ENCODE measurements at regions not wholly inside any gene's neighbourhood (a gene's known extent, or its start where the extent isn't known, plus 50 kb on each side); places are given as distances from the start of the nearest gene placed in this dataset.

DNA sequence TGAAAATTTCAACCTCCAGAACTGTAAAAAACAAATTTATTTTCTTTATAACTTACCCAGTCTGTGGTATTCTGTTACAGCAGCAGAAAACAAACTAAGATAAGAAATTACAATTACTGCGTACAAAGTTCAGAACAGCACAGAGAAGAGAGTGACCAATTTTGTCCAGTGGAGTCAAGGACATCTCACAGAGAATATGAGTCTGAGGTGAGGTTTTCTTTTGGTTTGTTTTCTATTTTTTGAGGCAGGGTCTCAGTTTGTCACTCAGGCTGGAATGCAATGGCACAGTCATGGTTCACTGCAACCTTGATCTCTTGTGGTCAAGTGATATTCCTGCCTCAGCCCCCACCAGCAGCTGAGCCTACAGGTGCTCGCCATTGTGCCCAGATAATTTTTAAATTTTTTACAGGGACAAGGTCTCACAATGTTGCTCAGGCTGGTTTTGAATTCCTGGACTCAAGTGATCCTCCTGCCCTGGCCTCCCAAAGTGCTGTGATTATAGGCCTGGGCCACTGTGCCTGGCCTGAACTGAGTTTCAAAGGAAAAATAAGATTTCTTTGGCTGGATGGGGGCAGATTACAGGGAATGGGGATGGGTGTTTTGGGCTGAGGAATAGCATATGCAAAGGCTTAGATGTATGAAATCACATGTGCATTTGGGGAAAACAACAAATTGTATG, 201.1 kb upstream of the USP24 start:
- no peak overlapping the region for H3K4me3 Mint-ChIP-seq
- H3K4me3 ChIP-seq (ENCODE audit: low read length), result no peak overlapping the region
- H3K4me1 ChIP-seq (ENCODE audit: control insufficient read depth, insufficient read depth, low read length), result no peaks in the 10 kb centered on the region
- no peak overlapping the region for H3K27ac ChIP-seq (ENCODE audit: low read length)
- ATAC-seq (no peak), DNase-seq (no peak)
- H3K27me3 Mint-ChIP-seq (ENCODE audit: low read depth in 2 of 2), result peaks cover 22 to 54% of the 10 kb centered on the region in 2 donors
- 94% methylated on average over 2 of the region's 2 CpGs for WGBS (ENCODE audit: insufficient coverage)
- H3K27ac Mint-ChIP-seq, result no peak overlapping the region
- intact Hi-C loops (cut with micrococcal nuclease), result no loop called here
- no peaks in the 10 kb centered on the region for H3K36me3 ChIP-seq (ENCODE audit: control insufficient read depth, insufficient read depth, low read length)
- H3K9me3 ChIP-seq (ENCODE audit: control insufficient read depth, insufficient read depth, low read length), result no peaks in the 10 kb centered on the region
- TF ChIP-seq, protein P1, sequence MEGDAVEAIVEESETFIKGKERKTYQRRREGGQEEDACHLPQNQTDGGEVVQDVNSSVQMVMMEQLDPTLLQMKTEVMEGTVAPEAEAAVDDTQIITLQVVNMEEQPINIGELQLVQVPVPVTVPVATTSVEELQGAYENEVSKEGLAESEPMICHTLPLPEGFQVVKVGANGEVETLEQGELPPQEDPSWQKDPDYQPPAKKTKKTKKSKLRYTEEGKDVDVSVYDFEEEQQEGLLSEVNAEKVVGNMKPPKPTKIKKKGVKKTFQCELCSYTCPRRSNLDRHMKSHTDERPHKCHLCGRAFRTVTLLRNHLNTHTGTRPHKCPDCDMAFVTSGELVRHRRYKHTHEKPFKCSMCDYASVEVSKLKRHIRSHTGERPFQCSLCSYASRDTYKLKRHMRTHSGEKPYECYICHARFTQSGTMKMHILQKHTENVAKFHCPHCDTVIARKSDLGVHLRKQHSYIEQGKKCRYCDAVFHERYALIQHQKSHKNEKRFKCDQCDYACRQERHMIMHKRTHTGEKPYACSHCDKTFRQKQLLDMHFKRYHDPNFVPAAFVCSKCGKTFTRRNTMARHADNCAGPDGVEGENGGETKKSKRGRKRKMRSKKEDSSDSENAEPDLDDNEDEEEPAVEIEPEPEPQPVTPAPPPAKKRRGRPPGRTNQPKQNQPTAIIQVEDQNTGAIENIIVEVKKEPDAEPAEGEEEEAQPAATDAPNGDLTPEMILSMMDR (IDR thresholded peaks at IDR 0.05), result no peak
- no peaks in the 10 kb centered on the region for H3K9me3 Mint-ChIP-seq
- no peaks in the 10 kb centered on the region for H3K4me1 Mint-ChIP-seq
- no peaks in the 10 kb centered on the region for H3K27me3 ChIP-seq (ENCODE audit: control insufficient read depth, insufficient read depth, low read length)
- no peaks in the 10 kb centered on the region for H3K36me3 Mint-ChIP-seq

DNA sequence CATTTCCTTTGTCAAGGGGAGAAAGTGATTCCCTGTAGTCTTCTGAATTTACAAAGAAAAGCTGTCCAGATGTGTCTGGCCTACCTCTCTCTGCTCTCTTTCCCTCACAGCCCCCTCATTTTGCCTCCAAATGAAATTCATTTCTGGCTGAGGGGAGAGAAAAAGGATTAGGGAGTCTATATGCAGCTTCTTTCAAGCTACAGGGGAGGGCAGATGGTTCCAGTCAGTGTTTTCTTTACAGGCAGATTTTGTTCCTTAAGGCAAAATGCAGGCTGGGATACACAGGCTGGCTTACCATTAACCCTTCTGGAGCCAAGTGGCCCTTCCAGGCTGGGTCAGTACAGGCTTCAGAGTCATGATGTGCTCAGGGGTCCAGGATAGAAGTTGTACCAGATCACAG, 198.1 kb upstream of the USP24 start:
- intact Hi-C loops (cut with micrococcal nuclease), result no loop called here
- Mint-ChIP-seq H3K27me3 (ENCODE audit: low read depth in 2 of 2) (peaks cover 23 to 43% of the 10 kb centered on the region in 2 donors), H3K9me3 (no peaks in the 10 kb centered on the region)

DNA sequence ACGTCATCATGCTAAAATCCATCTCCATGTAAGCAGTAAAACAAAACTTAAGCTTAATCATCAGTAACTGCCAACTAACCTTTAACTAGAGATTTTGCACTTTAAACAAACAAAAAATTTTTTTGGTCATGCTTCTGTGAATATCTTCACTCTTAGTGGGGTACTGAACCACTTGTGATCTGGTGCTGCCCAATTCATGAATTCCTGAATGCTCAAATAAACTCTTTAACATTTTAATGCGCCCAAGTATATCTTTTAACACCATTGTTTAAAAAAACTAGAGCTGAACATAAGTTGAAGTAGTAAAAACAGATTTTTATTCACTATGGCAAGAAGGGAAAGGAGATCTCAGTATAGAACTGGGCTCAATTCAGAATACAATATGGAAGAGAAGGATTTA, 196.9 kb upstream of the USP24 start:
- no peak for ATAC-seq
- Histone ChIP-seq H3K9me3 (ENCODE audit: control insufficient read depth, insufficient read depth, low read length) (no peaks in the 10 kb centered on the region), H3K4me1 (ENCODE audit: control insufficient read depth, insufficient read depth, low read length) (no peaks in the 10 kb centered on the region), H3K27ac (ENCODE audit: low read length) (no peak overlapping the region), H3K36me3 (ENCODE audit: control insufficient read depth, insufficient read depth, low read length) (no peaks in the 10 kb centered on the region), H3K27me3 (ENCODE audit: control insufficient read depth, insufficient read depth, low read length) (no peaks in the 10 kb centered on the region), H3K4me3 (ENCODE audit: low read length) (no peak overlapping the region)
- Mint-ChIP-seq H3K27ac (no peak overlapping the region), H3K27me3 (ENCODE audit: low read depth in 2 of 2) (peaks cover 21 to 33% of the 10 kb centered on the region in 2 donors), H3K4me3 (no peak overlapping the region), H3K4me1 (no peaks in the 10 kb centered on the region), H3K36me3 (no peaks in the 10 kb centered on the region), H3K9me3 (no peaks in the 10 kb centered on the region)
- intact Hi-C loops (cut with micrococcal nuclease), result no loop called here
- 67% methylated on average over 1 of the region's 2 CpGs for WGBS (ENCODE audit: insufficient coverage)
- TF ChIP-seq, protein P1 (IDR thresholded peaks at IDR 0.05), result no peak
- no peak for DNase-seq

More for the DNA sequence above, 198.1 kb upstream of the USP24 start:
- Histone ChIP-seq H3K4me3 (ENCODE audit: low read length) (no peak overlapping the region), H3K36me3 (ENCODE audit: control insufficient read depth, insufficient read depth, low read length) (no peaks in the 10 kb centered on the region), H3K27ac (ENCODE audit: low read length) (no peak overlapping the region), H3K27me3 (ENCODE audit: control insufficient read depth, insufficient read depth, low read length) (no peaks in the 10 kb centered on the region), H3K9me3 (ENCODE audit: control insufficient read depth, insufficient read depth, low read length) (no peaks in the 10 kb centered on the region), H3K4me1 (ENCODE audit: control insufficient read depth, insufficient read depth, low read length) (no peaks in the 10 kb centered on the region)
- H3K4me3 Mint-ChIP-seq, result no peak overlapping the region
- H3K4me1 Mint-ChIP-seq, result no peaks in the 10 kb centered on the region
- TF ChIP-seq, protein P1 (IDR thresholded peaks at IDR 0.05), result no peak
- no peak for DNase-seq
- ATAC-seq, result no peak
- no peak overlapping the region for H3K27ac Mint-ChIP-seq
- H3K36me3 Mint-ChIP-seq, result no peaks in the 10 kb centered on the region
